H1 (cell line): ENCODE measurements at regions not wholly inside any gene's neighbourhood (a gene's known extent, or its start where the extent isn't known, plus 50 kb on each side); places are given as distances from the start of the nearest gene placed in this dataset.

Source experiments
- CREB1 ChIP-seq: IDR thresholded peaks from 2 replicates; pipeline ENCODE4 v1.6.1; 2012; ENCODE audit warnings: inconsistent platforms
- RXRA ChIP-seq: IDR thresholded peaks from 2 replicates; pipeline ENCODE4 v1.6.1; 2011; ENCODE audit warnings: low read depth, mild to moderate bottlenecking, low read length, moderate library complexity; ENCODE audit not compliant: insufficient read depth
- SIRT6 ChIP-seq: IDR thresholded peaks from one replicate; pipeline ENCODE4 v1.7.1; 2012; ENCODE audit warnings: low read length, inconsistent platforms
- TAF1 ChIP-seq: IDR thresholded peaks from 2 replicates; pipeline ENCODE4 v1.6.1; 2011; ENCODE audit warnings: mild to moderate bottlenecking, low read depth, low read length
- TBP ChIP-seq: IDR thresholded peaks from 2 replicates; pipeline ENCODE4 v1.6.1; 2011; ENCODE audit warnings: low read depth, low read length, improper control_type of control experiment

GRCh38 chr14:71539650-71540285 lies 392.5 kb upstream of the RGS6 start (continued):
- TF ChIP-seq SIRT6 (no peak), TBP (no peak), TAF1 (no peak), CREB1 (no peak), RXRA (no peak)
